AG09309 (cell line): ENCODE measurements at regions not wholly inside any gene's neighbourhood (a gene's known extent, or its start where the extent isn't known, plus 50 kb on each side); places are given as distances from the start of the nearest gene placed in this dataset.

ENCODE experiments used
- DNase-seq: peaks from one replicate; pipeline ENCODE4 v3.0.0-alpha.2; 2010; ENCODE audit warnings: low read depth
- H3K4me3 ChIP-seq: 2 replicates; pipeline ENCODE4 v1.5.1; 2011; ENCODE audit warnings: mild to moderate bottlenecking, low read depth, low read length, moderate library complexity; ENCODE audit not compliant: control insufficient read depth
- CTCF ChIP-seq: IDR thresholded peaks from 2 replicates; pipeline ENCODE4 v1.5.1; 2011; ENCODE audit warnings: mild to moderate bottlenecking, low read depth, low read length, inconsistent platforms; ENCODE audit not compliant: insufficient read depth, control insufficient read depth; ENCODE audit errors: missing control alignments

GRCh38 chr18:56315363-56315762 lies 323.0 kb downstream of the TXNL1 start:
- H3K4me3 ChIP-seq = no peak overlapping the region
- no peak for TF ChIP-seq CTCF
- DNase-seq = peak; percentile 24

GRCh38 chr18:56314396-56314795 lies 324.0 kb downstream of the TXNL1 start:
- no peak overlapping the region for H3K4me3 ChIP-seq
- peak; percentile 32 for TF ChIP-seq CTCF
- DNase-seq = peak; percentile 20

DNA sequence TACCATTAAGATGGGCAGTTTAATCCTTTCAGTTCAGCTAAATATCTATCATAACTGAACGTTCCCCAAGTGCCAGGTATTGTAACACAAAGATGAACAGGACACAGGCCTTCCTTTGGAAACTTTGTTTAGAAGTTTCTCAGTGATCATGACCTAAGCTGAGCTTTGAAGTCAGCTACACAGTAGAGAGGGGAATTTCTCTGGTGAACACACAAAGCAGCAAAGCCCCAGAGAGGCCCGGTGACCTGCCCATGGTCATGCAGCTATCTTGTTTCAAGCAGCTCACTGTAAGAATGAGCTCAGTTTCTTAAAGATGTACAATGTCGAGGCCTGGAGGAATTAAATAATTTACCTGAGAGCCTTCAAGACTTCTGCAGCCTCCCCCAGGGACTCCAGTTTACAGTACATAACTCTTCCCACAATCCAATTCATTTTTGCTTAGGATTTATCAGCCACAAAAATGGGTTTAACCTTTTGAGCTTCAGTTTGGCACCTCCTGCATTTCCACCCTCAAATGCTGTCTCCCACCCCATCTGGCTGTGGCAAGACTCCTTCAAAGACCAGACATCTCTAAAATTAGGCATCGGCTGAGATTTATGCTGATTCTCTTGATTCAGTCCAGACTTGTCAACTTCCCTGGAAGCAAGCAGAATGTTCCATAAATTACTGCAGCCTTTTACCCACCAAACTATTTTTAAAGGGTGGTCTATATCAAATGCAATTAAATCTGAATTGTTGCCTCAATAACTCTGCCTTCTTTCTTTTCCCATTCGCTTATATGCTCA lies 325.6 kb downstream of the TXNL1 start:
- TF ChIP-seq CTCF = no peak
- no peak for DNase-seq
- H3K4me3 ChIP-seq = no peak overlapping the region

DNA sequence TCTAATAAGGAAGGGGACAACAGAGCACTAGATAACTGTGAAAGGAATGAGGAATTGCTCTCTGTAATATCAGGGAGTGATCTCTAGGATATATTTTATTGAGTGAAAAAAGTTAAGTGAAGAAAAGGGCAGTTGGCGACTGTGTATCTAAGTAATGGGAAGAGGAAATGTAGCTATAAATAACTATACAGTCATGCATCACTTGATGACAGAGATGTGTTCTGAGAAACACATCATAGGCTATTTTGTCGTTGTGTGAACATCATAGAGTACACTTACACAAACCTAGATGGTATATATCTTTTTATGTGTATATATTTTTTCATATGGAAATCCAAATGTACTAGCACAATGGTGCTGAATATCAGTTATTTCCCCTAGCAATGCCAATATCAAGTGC lies 329.3 kb downstream of the TXNL1 start:
- TF ChIP-seq CTCF = no peak
- no peak for DNase-seq

DNA sequence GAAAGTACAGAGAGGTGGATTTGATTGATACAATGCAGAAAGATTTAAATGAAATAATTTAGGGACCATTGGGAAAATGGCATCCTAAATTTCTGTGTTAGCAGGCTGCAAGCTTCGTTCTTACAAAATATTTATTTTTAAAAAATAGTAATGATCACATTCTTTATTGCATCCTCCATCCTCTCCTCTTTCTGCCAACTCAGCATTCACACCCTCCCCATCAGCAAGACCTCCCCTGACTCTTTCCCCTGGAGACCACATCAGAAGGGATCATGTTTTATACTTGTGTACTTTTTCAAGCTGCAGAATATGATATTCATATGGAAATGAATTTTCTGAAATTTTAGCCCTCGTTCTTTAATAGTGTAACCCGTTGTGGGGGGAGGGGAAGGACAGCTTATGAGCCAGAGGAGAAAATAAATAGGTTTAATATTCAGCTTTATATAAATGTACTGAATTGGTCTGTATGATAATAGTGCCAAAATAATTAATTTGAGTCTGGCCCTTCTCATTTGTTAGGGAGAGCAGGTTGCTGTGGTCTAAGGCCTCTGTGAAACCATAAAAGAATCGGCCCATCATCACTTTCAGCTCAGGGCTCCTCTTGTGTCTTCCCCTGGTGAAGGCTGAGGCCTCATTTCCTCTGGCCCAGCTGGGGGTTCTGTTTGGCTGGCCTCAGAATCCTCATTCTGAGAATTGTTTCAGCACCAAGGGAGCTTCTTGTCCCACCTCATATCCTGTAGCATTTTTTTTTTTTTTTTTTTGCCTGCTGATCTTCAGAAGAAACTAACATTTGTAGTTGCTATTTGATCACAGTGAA lies 330.8 kb downstream of the TXNL1 start:
- no peak overlapping the region for H3K4me3 ChIP-seq
- no peak for TF ChIP-seq CTCF
- DNase-seq = no peak

More for the DNA sequence above, 329.3 kb downstream of the TXNL1 start:
- H3K4me3 ChIP-seq = no peak overlapping the region

GRCh38 chr18:56306797-56307196 lies 331.6 kb downstream of the TXNL1 start:
- H3K4me3 ChIP-seq = no peak overlapping the region
- no peak for TF ChIP-seq CTCF
- no peak for DNase-seq
